Spleen (tissue), 11 donors: ENCODE measurements at regions not wholly inside any gene's neighbourhood (a gene's known extent, or its start where the extent isn't known, plus 50 kb on each side); places are given as distances from the start of the nearest gene placed in this dataset.
"Not testable (repeated sequence)": the region's sequence is repeated elsewhere in the genome, so short reads cannot be mapped to it uniquely, and the experiment has no call there.

ENCODE experiments used
- DNase-seq: peaks from one replicate; pipeline ENCODE4 v3.0.0-alpha.2; 2020
- H3K27ac ChIP-seq, 8 donors: fragments of 200-600 bp; sonication (generic) in 7 of 8; 1 replicate in 4 of 8; 2 replicates in 4 of 8; pipeline versions ENCODE4 v1.5.0 to v1.8.0; 2016 to 2021; ENCODE audit warnings: inconsistent platforms in 4 of 8, mild to moderate bottlenecking in 4 of 8, moderate library complexity in 1 of 8
- H3K27me3 ChIP-seq, 7 donors: fragments of 200-600 bp; sonication (generic) in 6 of 7; replicated peaks in 1 of 7; 1 replicate in 4 of 7; 2 replicates in 3 of 7; pipeline versions ENCODE4 v1.5.0 to v1.8.0; 2016 to 2021; ENCODE audit warnings: inconsistent platforms in 3 of 7, mild to moderate bottlenecking in 1 of 7
- H3K36me3 ChIP-seq, 6 donors: fragments of 200-600 bp; sonication (generic) in 5 of 6; 1 replicate in 4 of 6; 2 replicates in 2 of 6; pipeline versions ENCODE4 v1.5.0 to v1.8.0; 2016 to 2021; ENCODE audit warnings: inconsistent platforms in 2 of 6
- H3K4me1 ChIP-seq, 6 donors: fragments of 200-600 bp; sonication (generic) in 5 of 6; 1 replicate in 3 of 6; 2 replicates in 3 of 6; pipeline versions ENCODE4 v1.5.0 to v1.8.0; 2016 to 2021; ENCODE audit warnings: inconsistent platforms in 3 of 6
- H3K4me3 ChIP-seq, 8 donors: fragments of 200-600 bp; sonication (generic) in 7 of 8; 1 replicate in 4 of 8; 2 replicates in 4 of 8; pipeline versions ENCODE4 v1.5.0 to v1.8.0; 2016 to 2021; ENCODE audit warnings: inconsistent platforms in 4 of 8, mild to moderate bottlenecking in 4 of 8, moderate library complexity in 2 of 8
- H3K9me3 ChIP-seq, 8 donors: fragments of 200-600 bp; sonication (generic) in 7 of 8; 1 replicate in 4 of 8; 2 replicates in 4 of 8; pipeline versions ENCODE4 v1.5.0 to v1.8.0; 2016 to 2021; ENCODE audit warnings: inconsistent platforms in 4 of 8
- POLR2A ChIP-seq, 3 donors: fragments of 450-650 bp; IDR thresholded peaks; one replicate each; pipeline ENCODE4 v1.5.1; 2017; ENCODE audit warnings: antibody characterized with exemption in 3 of 3, mild to moderate bottlenecking in 1 of 3
- POLR2AphosphoS5 ChIP-seq, 3 donors: sonication (generic); formaldehyde crosslinking; IDR thresholded peaks; one replicate each; pipeline ENCODE4 v1.5.1; 2017; ENCODE audit warnings: antibody characterized with exemption in 3 of 3
- WGBS, 5 donors: extraction: QIAGEN DNeasy Blood & Tissue Kit in 3 of 5; methylation state at CpG; one replicate each; pipeline versions ENCODE4 v1.1.5 to v1.1.7; 2013 to 2018; 5-methylcytosine and 5-hydroxymethylcytosine counted together
- intact Hi-C: fragments of 100-400 bp; cut with DNase I; formaldehyde crosslinking; loops from one replicate; pipeline ENCODE4 v1.15.0; 2023; ENCODE audit warnings: low total_unique reads
- TF ChIP-seq, protein P1 (sequence below), 11 experiments: fragments of 200-600 bp in 7 of 11; fragments of 450-650 bp in 4 of 11; sonication (generic) in 4 of 11; IDR thresholded peaks in 8 of 11; conservative IDR thresholded peaks in 3 of 11; 1 replicate in 7 of 11; 2 replicates in 4 of 11; pipeline versions ENCODE4 v1.4.0 to v1.8.0; 2016 to 2021; ENCODE audit warnings: antibody characterized with exemption in 11 of 11, inconsistent platforms in 4 of 11, mild to moderate bottlenecking in 1 of 11
- donor health status: healthy with polysubstance abuse.
- donor health status: DM: no; HTN: no; CAD: no; lungs with moderate emphysema.
- donor health status: DM: no; HTN: no; CAD: no.
- donor health status: Bipolar disorder and iron deficiency.
- donor health status: healthy.
- donor health status: DM: no; HTN: no; CAD: no.
- donor health status: DM: yes; HTN: yes; CAD: no.

DNA sequence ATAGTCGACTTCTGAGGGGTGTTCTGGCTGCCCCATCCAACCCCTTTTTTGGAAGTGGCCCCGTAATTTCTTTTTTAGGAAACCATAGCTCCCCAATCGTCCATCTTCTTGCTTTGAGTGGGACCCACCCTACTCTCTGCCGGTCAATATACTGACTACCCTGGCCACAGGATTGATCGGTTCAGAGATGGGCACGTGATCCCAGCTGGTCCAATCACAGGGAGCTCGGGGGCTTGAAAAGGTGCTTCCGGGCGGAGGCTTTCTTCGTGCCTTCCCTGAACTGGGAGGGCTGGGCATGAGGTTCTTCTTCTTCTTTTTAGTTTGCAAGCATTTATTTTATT, 78.7 kb upstream of the SH3PXD2B start:
- DNase-seq = peak; percentile 45
- Histone ChIP-seq H3K36me3 (no peaks in the 10 kb centered on the region), H3K4me3 (no peak overlapping the region), H3K27ac (no peak overlapping the region), H3K9me3 (peaks cover 0 to 6% (median 0%) of the 10 kb centered on the region in 8 donors), H3K27me3 (peaks cover 0 to 26% (median 5%) of the 10 kb centered on the region in 7 donors), H3K4me1 (no peaks in the 10 kb centered on the region)
- 83 to 93% (median 85%) methylated on average over 10 of the region's 10 CpGs for WGBS, 5 donors
- TF ChIP-seq, protein P1, sequence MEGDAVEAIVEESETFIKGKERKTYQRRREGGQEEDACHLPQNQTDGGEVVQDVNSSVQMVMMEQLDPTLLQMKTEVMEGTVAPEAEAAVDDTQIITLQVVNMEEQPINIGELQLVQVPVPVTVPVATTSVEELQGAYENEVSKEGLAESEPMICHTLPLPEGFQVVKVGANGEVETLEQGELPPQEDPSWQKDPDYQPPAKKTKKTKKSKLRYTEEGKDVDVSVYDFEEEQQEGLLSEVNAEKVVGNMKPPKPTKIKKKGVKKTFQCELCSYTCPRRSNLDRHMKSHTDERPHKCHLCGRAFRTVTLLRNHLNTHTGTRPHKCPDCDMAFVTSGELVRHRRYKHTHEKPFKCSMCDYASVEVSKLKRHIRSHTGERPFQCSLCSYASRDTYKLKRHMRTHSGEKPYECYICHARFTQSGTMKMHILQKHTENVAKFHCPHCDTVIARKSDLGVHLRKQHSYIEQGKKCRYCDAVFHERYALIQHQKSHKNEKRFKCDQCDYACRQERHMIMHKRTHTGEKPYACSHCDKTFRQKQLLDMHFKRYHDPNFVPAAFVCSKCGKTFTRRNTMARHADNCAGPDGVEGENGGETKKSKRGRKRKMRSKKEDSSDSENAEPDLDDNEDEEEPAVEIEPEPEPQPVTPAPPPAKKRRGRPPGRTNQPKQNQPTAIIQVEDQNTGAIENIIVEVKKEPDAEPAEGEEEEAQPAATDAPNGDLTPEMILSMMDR (IDR thresholded peaks at IDR 0.05 in 8 of 11, conservative IDR thresholded peaks at IDR 0.05 in 3 of 11) = no peak
- TF ChIP-seq POLR2AphosphoS5 (IDR thresholded peaks at IDR 0.05) (no peak), POLR2A (IDR thresholded peaks at IDR 0.05) (no peak)
- intact Hi-C loops = no loop called here

DNA sequence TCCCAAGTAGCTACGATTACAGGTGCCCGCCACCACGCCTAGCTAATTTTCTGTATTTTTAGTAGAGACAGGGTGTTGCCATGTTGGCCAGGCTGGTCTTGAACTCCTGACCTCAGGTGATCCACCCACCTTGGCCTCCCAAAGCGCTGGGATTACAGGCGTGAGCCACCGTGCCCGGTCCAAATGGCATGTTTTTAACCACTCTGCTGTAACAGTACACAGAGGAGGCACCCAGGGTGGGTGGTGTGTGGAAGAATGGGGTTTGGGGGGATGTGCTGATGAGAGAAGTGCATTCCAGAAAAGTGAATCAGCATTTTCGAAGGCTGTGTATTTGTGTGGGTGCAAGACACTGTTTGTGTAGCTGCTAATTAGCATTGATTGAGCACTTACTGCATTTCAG, 78.1 kb upstream of the SH3PXD2B start:
- 89 to 97% (median 91%) methylated on average over 8 of the region's 8 CpGs for WGBS, 5 donors
- H3K27ac ChIP-seq, H3K4me1 ChIP-seq, intact Hi-C loops, H3K9me3 ChIP-seq, H3K36me3 ChIP-seq, H3K4me3 ChIP-seq: not testable (repeated sequence)
- H3K27me3 ChIP-seq = peaks cover 0 to 22% (median 5%) of the 10 kb centered on the region in 7 donors
- DNase-seq = peak; percentile 34

DNA sequence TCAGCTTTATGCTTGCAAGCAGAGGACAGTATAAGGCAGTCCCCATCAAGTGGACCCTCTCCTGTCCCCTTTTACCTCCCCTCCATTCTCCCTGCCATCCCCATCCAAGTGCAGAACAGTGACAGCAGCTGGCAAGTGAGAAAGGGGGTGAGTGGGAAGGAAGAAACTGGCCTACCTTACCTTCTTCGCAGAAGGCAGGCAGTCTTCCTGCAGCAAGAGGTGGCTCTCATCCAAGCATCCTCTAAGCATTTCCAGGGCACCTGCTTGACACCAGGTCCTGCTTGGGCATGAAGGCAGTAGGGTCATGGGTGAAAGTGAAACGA, 77.3 kb upstream of the SH3PXD2B start:
- intact Hi-C loops = no loop called here
- H3K27me3 ChIP-seq = peaks cover 0 to 23% (median 5%) of the 10 kb centered on the region in 7 donors
- no peaks in the 10 kb centered on the region for H3K36me3 ChIP-seq
- peaks cover 0 to 7% (median 0%) of the 10 kb centered on the region in 6 donors for H3K4me1 ChIP-seq
- no peak for TF ChIP-seq POLR2A (IDR thresholded peaks at IDR 0.05)
- TF ChIP-seq, protein P1 (IDR thresholded peaks at IDR 0.05 in 8 of 11, conservative IDR thresholded peaks at IDR 0.05 in 3 of 11) = no peak
- no peak for TF ChIP-seq POLR2AphosphoS5 (IDR thresholded peaks at IDR 0.05)
- DNase-seq = peak; percentile 40
- peaks cover 0 to 2% (median 0%) of the 10 kb centered on the region in 8 donors for H3K9me3 ChIP-seq
- no peak overlapping the region for H3K27ac ChIP-seq
- 77 to 93% (median 84%) methylated on average over 2 of the region's 2 CpGs for WGBS, 5 donors
- no peak overlapping the region for H3K4me3 ChIP-seq

DNA sequence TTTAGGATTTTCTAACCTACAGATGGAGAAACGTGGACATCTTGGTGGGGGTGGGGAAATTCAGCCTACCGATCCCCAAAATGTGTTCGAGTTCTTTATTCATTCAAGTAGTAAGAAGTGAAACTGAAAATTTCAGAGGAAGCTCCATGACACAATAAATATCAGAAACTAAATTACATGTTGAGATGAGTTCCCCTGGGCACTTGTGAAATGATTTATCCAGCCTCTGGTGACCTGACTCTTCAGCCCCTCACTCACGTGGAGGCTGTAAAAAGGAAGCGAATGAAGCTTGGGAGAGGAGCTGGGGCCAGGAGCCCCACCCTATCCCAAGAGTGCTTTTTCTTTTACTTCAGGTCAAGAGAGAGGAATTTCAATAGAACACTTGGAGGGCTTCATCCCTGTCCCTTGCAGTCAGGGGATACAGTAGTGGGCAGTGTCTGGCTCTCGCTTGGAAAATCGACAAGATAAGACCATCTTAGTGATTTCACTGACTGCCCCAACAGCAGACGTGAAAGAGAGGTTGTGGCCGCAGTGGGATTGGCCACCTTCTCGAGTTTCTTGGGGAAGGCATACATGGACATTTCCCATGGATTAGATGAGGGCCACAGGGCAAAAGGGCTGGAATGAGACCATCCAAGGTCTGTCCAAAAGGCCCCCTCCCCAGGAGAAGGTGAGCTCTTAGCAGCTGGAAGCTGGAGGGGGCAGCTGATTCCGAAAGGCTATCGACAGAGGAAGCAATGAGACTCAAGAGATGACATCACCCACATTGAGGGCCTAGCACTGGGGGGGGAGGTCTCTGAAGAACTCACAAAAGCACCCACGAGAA, 76.8 kb upstream of the SH3PXD2B start:
- WGBS, 5 donors = 69 to 84% (median 72%) methylated on average over 13 of the region's 13 CpGs
- Histone ChIP-seq H3K4me3 (no peak overlapping the region), H3K27ac (no peak overlapping the region), H3K9me3 (no peaks in the 10 kb centered on the region), H3K4me1 (peaks cover 0 to 7% (median 0%) of the 10 kb centered on the region in 6 donors), H3K27me3 (peaks cover 0 to 24% (median 5%) of the 10 kb centered on the region in 7 donors), H3K36me3 (no peaks in the 10 kb centered on the region)
- intact Hi-C loops = no loop called here
- TF ChIP-seq POLR2A (IDR thresholded peaks at IDR 0.05) = no peak
- TF ChIP-seq, protein P1 (IDR thresholded peaks at IDR 0.05 in 8 of 11, conservative IDR thresholded peaks at IDR 0.05 in 3 of 11) = no peak
- TF ChIP-seq POLR2AphosphoS5 (IDR thresholded peaks at IDR 0.05) = no peak
- DNase-seq = peak; percentile 29
